HG03064 (cell line): ENCODE measurements at regions not wholly inside any gene's neighbourhood (a gene's known extent, or its start where the extent isn't known, plus 50 kb on each side); places are given as distances from the start of the nearest gene placed in this dataset.
"Not testable (repeated sequence)": the region's sequence is repeated elsewhere in the genome, so short reads cannot be mapped to it uniquely, and the experiment has no call there.

Experiments used
- ATAC-seq: cut with Tn5 transposase; IDR thresholded peaks from one replicate; pipeline ENCODE4 v1.9.1; 2021; ENCODE audit warnings: low read depth; ENCODE audit not compliant: unreplicated experiment

GRCh38 chr15:94834494-94834893, 603.1 kb downstream of the MCTP2 start:
- ATAC-seq = no peak

DNA sequence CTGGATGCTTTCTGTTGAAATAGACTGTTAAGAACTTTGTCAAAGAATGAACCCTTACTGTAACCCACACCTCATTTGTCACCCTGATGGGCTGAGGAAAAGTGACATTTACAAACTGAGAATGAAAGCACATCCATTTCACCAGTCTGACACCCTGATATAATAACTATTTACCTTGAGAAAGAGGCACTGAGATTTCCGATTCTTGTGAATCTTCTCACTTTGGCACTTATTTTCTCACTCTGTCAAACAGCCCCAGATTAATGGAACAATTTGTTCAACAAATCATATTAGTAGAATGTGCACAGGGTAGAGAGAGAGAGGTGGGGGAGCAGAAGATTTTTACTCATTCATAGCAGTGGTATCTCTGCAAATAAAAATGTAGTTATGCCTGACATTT, 606.9 kb downstream of the MCTP2 start:
- ATAC-seq = no peak

DNA sequence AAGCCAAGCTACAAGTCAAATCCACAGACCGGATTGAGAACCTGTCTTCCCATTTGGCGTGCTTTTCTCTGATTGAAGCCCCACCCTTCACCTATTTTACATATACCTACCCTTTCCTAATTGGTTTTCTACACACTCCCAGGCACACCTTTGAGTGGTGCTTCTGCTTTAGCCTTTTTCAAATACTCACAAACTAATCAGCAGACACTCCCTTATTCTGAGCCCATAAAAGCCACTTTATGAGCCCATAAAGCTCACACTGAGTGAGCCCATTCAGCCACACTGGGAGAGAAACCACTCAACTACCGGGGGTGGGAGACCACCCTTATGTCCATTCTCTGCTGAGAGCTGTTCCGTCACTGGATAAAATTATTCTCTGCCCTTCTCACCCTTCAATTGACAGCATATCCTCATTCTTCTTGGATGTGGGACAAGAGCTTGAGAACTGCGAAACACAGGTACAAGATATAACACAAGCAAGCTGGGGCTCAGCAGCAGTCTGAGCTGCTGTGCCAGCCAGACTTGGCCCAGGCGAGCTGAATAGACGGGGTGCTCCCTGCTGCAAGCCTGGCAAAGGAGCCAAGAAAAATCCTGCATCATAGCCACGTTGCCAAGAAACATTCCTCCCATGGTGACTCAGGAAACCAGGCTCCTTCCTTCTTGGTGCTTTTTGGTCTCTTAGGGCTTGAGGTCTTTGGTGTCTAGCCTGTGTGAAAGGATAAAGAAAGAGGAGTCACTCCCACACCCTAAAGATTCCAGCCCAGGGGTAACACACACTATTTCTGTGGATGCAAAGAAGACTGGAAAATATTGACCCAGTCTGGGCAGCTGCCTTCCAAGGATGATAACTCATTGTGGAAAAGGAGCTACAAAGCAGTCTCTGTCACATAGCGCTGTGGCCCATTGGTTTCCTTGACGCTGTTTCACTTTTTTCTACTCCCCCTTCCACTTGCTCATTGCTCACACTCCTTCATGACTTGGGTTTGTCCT, 609.7 kb downstream of the MCTP2 start:
- ATAC-seq = no peak

GRCh38 chr15:94843060-94843459, 611.7 kb downstream of the MCTP2 start:
- no peak for ATAC-seq

DNA sequence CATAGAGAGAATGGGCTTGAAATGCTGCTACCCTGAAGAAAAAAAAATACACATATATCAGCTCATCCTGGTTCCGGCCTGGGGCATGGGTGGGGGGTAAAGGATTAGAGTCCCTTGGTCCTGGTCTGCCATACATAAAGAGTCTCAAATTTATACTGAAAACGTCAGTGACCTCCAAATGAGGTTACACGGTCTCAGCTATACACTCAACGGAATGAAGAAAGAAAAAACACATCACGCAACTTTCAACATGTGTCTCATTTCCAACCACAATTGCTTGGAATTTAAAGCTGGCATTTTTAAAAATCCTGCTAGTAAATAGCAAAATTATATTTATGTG, 612.8 kb downstream of the MCTP2 start:
- ATAC-seq = no peak

DNA sequence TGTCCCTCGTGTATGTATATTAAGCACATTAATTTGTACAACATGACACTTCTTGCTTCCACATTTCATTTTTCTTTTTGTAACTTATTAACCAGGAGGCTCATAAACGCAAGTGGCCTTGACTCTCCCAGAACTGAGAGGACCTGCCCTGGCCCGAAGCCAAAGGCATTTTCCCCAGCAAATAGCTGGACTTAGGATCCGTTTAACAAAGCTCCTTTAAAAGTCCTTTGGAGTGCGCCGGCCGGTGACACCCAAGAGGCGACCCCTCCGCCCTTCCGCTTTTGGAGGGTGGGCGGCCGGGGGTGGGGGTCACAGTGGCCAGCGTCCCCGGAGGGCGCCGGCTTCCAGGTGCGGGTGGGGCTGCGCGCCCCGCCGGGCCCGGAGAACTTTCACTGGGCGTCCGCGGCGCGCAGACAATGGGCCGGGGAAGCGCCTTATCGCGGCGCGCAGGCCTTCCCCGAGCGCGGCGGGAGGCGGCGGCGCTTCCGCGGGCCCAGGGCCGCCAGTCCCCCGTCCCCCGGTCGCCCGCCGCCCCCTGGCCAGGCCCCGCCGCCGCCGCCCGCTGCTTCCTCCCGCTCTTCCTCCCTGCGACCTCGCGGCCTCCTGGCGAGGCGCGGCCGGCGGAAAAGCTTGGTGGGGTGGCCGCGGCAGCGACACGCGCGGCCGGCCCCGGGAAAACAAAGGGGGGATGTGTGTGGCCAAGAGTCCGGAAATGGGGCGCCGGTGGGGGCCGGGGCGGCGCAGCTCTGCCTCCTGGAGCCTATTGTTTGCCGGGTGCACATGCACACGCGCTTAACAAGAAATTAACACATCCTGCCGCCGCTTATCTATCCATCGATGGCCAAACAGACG, 613.4 kb downstream of the MCTP2 start:
- ATAC-seq = no peak

DNA sequence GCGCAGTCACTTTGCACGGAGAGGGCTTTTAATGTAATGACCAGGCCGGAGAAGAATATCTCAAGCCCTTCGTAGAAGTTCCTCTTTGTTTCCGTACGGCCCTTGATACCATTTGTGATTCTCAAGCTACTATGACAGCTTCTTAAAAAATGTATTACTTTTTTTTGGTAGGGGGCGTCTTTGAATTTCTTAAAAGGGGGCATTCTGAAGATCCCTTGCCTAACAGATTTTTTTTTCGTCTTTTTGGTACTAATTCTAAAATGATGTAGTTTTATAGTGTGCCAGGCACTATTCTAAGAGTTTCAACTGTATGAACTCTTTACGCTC, 614.0 kb downstream of the MCTP2 start:
- no peak for ATAC-seq

- no peak for ATAC-seq
Observed at GRCh38 chr15:94847325-94847724, 616.0 kb downstream of the MCTP2 start.

- ATAC-seq = no peak
Observed at GRCh38 chr15:94848054-94848453, 616.7 kb downstream of the MCTP2 start.

- ATAC-seq = no peak
Observed at GRCh38 chr15:94855018-94855408, 623.7 kb downstream of the MCTP2 start.

DNA sequence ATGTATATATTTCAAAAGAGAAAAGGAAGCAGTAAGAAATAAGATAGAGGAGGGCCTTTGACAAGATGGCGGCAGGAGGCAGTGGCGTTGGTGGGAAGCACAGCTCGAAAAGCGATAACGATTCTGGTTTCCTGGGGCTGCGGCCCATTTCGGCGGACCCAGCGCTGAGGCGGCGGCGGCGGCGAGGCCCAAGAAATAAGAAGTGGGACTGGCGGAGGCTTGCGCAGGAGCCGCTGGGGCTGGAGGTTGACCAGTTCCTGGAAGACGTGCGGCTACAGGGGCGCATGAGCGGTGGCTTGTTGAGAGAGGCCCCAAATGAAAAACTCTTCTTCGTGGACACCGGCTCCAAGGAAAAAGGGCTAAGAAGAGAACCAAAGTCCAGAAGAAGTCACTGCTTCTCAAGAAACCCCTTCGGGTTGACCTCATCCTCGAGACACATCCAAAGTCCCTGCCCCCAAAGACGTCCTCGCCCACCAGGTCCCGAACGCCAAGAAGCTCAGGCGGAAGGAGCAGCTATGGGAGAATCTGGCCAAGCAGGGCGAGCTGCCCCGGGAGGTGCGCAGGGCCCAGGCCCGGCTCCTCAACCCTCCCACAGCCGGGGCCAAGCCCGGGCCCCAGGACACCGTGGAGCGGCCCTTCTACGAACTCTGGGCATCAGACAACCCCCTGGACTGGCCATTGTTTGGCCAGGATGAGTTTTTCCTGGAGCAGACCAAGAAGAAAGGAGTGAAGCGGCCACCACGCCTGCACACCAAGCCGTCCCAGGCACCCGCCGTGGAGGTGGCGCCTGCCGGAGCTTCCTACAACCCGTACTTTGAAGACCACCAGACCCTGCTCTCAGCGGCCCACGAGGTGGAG, 624.3 kb downstream of the MCTP2 start:
- ATAC-seq = no peak

DNA sequence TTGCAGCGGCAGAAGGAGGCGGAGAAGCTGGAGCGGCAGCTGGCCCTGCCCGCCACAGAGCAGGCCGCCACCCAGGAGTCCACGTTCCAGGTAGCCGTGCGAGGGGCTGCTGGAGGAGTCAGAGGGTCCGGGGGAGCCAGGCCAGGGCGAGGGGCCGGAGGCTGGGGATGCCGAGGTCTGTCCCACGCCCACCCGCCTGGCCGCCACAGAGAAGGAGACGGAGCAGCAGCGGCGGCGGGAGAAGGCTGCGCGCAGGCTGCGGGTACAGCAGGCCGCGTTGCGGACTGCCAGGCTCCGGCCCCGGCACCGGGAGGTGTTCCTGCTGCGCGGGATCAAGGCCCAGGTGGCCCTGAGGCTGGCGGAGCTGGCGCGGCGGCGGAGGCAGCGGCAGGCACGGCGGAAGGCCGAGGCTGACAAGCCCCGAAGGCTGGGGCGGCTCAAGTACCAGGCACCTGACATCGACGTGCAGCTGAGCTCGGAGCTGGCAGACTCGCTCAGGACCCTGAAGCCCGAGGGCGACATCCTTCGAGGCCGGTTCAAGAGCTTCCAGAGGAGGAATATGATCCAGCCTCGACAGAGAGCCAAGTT, 625.0 kb downstream of the MCTP2 start:
- no peak for ATAC-seq

GRCh38 chr15:94857466-94857865, 626.1 kb downstream of the MCTP2 start:
- no peak for ATAC-seq

- ATAC-seq = no peak
Observed at GRCh38 chr15:94858011-94858410, 626.6 kb downstream of the MCTP2 start.

- no peak for ATAC-seq
Observed at GRCh38 chr15:94858449-94858848, 627.1 kb downstream of the MCTP2 start.

DNA sequence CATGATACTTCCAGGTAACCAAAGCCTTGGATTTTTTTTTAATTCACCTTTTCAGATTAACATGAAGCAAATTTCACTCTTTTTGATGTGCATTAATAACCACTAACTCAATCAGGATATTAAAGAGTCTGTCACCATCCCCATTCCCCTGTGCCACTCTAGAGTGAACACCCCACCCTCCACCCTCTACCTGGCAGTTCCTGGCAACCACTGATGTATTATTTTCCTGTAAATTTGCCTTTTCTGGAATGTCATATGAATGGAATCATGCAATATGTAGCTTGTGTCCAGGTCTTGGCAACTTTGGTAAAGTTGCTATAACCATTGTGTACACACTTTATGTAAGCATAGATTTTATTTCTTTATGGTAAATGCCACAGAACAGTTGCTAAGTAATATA, 627.6 kb downstream of the MCTP2 start:
- no peak for ATAC-seq

- no peak for ATAC-seq
Observed at GRCh38 chr15:94864600-94864999, 633.2 kb downstream of the MCTP2 start.

DNA sequence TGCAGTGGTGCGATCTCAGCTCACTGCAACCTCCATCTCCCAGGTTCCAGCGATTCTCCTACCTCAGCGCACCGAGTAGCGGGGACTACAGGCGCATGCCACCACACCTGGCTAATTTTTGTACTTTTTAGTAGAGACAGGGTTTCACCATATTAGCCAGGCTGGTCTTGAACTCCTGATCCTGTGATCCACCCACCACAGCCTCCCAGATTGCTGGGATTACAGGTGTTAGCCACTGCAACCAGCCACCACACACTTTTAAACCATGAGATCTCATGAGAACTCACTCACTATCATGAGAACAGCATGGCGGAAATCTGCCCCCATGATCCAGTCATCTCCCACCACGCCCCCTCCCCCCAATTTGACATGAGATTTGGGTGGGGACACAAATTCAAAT, 636.9 kb downstream of the MCTP2 start:
- not testable (repeated sequence) for ATAC-seq

DNA sequence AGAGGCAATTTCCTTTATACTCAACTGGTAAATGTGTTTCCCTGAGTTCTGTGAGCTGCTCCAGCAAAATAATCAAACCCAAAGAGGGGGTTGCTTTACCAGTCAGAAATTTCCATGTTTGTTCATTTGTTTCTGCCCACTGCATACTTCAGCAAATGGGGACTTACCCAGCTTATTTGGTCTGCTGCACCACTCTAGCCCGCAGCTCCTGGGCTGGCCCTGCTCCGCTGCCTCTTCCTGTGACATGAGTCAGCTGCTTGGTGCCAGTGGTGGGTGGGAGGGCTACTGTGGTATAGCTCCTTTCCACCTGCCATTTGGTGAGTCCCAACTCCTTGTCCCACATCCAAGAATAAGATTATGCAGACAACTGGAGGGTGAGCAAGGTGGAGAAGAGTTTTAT, 644.2 kb downstream of the MCTP2 start:
- no peak for ATAC-seq

GRCh38 chr15:94877833-94878232, 646.5 kb downstream of the MCTP2 start:
- ATAC-seq = no peak
